Esophagus squamous epithelium (tissue), 4 donors: ENCODE measurements at regions not wholly inside any gene's neighbourhood (a gene's known extent, or its start where the extent isn't known, plus 50 kb on each side); places are given as distances from the start of the nearest gene placed in this dataset.

Experiments
- POLR2A ChIP-seq, 4 donors: fragments of 450-650 bp; IDR thresholded peaks; one replicate each; pipeline ENCODE4 v1.6.1; 2017; ENCODE audit warnings: antibody characterized with exemption in 4 of 4, mild to moderate bottlenecking in 4 of 4, moderate library complexity in 3 of 4
- TF ChIP-seq, protein P1 (sequence below), 6 experiments: fragments of 450-650 bp in 4 of 6; fragments of 200-600 bp in 2 of 6; sonication (generic) in 2 of 6; IDR thresholded peaks; one replicate each; pipeline ENCODE4 v1.5.1; 2016 to 2019; ENCODE audit warnings: antibody characterized with exemption in 6 of 6, mild to moderate bottlenecking in 4 of 6, moderate library complexity in 4 of 6

DNA sequence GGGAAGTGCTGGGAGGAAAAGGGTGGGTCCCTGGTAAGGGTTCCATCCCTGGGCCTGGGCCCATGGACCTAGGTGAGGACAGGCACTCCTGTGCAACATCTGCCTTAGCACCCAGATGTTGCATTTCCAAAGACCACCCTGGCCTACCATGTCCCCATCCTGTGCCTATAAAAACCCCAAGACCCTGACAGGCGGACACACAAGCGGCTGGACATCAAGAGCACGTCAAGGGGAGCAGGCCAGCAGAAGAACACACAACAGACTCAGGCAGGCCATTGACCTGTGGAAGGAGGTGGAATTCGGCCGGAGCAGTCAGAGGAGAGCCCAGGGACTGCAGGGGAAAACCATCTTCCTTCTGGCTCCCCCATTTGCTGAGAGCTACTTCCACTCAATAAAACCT, 937.8 kb upstream of the MANEA start:
- TF ChIP-seq, protein P1, sequence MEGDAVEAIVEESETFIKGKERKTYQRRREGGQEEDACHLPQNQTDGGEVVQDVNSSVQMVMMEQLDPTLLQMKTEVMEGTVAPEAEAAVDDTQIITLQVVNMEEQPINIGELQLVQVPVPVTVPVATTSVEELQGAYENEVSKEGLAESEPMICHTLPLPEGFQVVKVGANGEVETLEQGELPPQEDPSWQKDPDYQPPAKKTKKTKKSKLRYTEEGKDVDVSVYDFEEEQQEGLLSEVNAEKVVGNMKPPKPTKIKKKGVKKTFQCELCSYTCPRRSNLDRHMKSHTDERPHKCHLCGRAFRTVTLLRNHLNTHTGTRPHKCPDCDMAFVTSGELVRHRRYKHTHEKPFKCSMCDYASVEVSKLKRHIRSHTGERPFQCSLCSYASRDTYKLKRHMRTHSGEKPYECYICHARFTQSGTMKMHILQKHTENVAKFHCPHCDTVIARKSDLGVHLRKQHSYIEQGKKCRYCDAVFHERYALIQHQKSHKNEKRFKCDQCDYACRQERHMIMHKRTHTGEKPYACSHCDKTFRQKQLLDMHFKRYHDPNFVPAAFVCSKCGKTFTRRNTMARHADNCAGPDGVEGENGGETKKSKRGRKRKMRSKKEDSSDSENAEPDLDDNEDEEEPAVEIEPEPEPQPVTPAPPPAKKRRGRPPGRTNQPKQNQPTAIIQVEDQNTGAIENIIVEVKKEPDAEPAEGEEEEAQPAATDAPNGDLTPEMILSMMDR (IDR thresholded peaks at IDR 0.05): no peak
- no peak for TF ChIP-seq POLR2A (IDR thresholded peaks at IDR 0.05)
